Right atrium auricular region (tissue), 2 donors: ENCODE measurements at regions not wholly inside any gene's neighbourhood (a gene's known extent, or its start where the extent isn't known, plus 50 kb on each side); places are given as distances from the start of the nearest gene placed in this dataset.

Source experiments
- DNase-seq: peaks from one replicate; pipeline ENCODE4 v3.0.0-alpha.2; 2019; ENCODE audit warnings: low spot score
- H3K27ac ChIP-seq, 2 donors: fragments of 200-600 bp; sonication (generic); 1 replicate in 1 of 2; 2 replicates in 1 of 2; pipeline ENCODE4 v1.5.1; 2016 to 2019
- H3K27me3 ChIP-seq, 2 donors: fragments of 200-600 bp; sonication (generic); one replicate each; pipeline versions ENCODE4 v1.5.1 to v1.6.0; 2017 to 2019
- H3K36me3 ChIP-seq: fragments of 200-600 bp; sonication (generic); one replicate; pipeline ENCODE4 v1.5.1; 2016
- H3K4me1 ChIP-seq, 2 donors: fragments of 200-600 bp; sonication (generic); one replicate each; pipeline versions ENCODE4 v1.5.1 to v1.6.0; 2017 to 2019
- H3K4me3 ChIP-seq, 2 donors: fragments of 200-600 bp; sonication (generic); 1 replicate in 1 of 2; 2 replicates in 1 of 2; pipeline ENCODE4 v1.5.1; 2017 to 2019; ENCODE audit warnings: mild to moderate bottlenecking in 1 of 2, moderate library complexity in 1 of 2
- H3K9me3 ChIP-seq, 2 donors: fragments of 200-600 bp; sonication (generic); one replicate each; pipeline ENCODE4 v1.5.1; 2019
- CTCF ChIP-seq, 2 donors: fragments of 200-600 bp; sonication (generic); IDR thresholded peaks; one replicate each; pipeline ENCODE4 v1.5.1; 2019; ENCODE audit warnings: antibody characterized with exemption in 2 of 2

- no peak for DNase-seq
- H3K27me3 ChIP-seq = no peaks in the 10 kb centered on the region
- no peak overlapping the region for H3K27ac ChIP-seq
- H3K4me1 ChIP-seq = no peaks in the 10 kb centered on the region
- H3K4me3 ChIP-seq = no peak overlapping the region
- no peak for TF ChIP-seq CTCF (IDR thresholded peaks at IDR 0.05)
- no peaks in the 10 kb centered on the region for H3K9me3 ChIP-seq
- no peaks in the 10 kb centered on the region for H3K36me3 ChIP-seq
Measured at GRCh38 chr16:49918257-49918656, 62.3 kb upstream of the ZNF423 start.

GRCh38 chr16:49919327-49919726 lies 63.4 kb upstream of the ZNF423 start:
- no peaks in the 10 kb centered on the region for H3K27me3 ChIP-seq
- H3K27ac ChIP-seq = no peak overlapping the region
- H3K4me1 ChIP-seq = no peaks in the 10 kb centered on the region
- no peak overlapping the region for H3K4me3 ChIP-seq
- TF ChIP-seq CTCF (IDR thresholded peaks at IDR 0.05) = no peak
- H3K36me3 ChIP-seq = no peaks in the 10 kb centered on the region
- no peak for DNase-seq
- no peaks in the 10 kb centered on the region for H3K9me3 ChIP-seq

- Histone ChIP-seq H3K4me3 (no peak overlapping the region), H3K27ac (no peak overlapping the region), H3K27me3 (no peaks in the 10 kb centered on the region), H3K9me3 (no peaks in the 10 kb centered on the region), H3K4me1 (no peaks in the 10 kb centered on the region), H3K36me3 (no peaks in the 10 kb centered on the region)
- DNase-seq = no peak
- TF ChIP-seq CTCF (IDR thresholded peaks at IDR 0.05) = no peak
Measured at GRCh38 chr16:49920397-49920796, 64.5 kb upstream of the ZNF423 start.

- no peaks in the 10 kb centered on the region for H3K27me3 ChIP-seq
- no peak for DNase-seq
- TF ChIP-seq CTCF (IDR thresholded peaks at IDR 0.05) = no peak
Measured at GRCh38 chr16:49921106-49921505, 65.2 kb upstream of the ZNF423 start.

GRCh38 chr16:49921791-49922456 lies 66.0 kb upstream of the ZNF423 start:
- peak; percentile 61 for DNase-seq
- peak in 1 of 2 donors; percentile 72 for TF ChIP-seq CTCF (IDR thresholded peaks at IDR 0.05)
- Histone ChIP-seq H3K9me3 (no peaks in the 10 kb centered on the region), H3K27me3 (no peaks in the 10 kb centered on the region), H3K36me3 (no peaks in the 10 kb centered on the region), H3K27ac (no peak overlapping the region), H3K4me3 (no peak overlapping the region), H3K4me1 (no peaks in the 10 kb centered on the region)

More at GRCh38 chr16:49921106-49921505, 65.2 kb upstream of the ZNF423 start:
- Histone ChIP-seq H3K9me3 (no peaks in the 10 kb centered on the region), H3K4me1 (no peaks in the 10 kb centered on the region), H3K36me3 (no peaks in the 10 kb centered on the region), H3K4me3 (no peak overlapping the region), H3K27ac (no peak overlapping the region)

GRCh38 chr16:49923411-49923810 lies 67.5 kb upstream of the ZNF423 start:
- Histone ChIP-seq H3K4me1 (no peaks in the 10 kb centered on the region), H3K27me3 (no peaks in the 10 kb centered on the region)
- TF ChIP-seq CTCF (IDR thresholded peaks at IDR 0.05) = no peak

More at GRCh38 chr16:49923411-49923810, 67.5 kb upstream of the ZNF423 start:
- no peaks in the 10 kb centered on the region for H3K36me3 ChIP-seq
- no peaks in the 10 kb centered on the region for H3K9me3 ChIP-seq
- DNase-seq = no peak
- H3K4me3 ChIP-seq = no peak overlapping the region
- no peak overlapping the region for H3K27ac ChIP-seq
